Gastrocnemius medialis (tissue), 4 donors: ENCODE measurements at regions not wholly inside any gene's neighbourhood (a gene's known extent, or its start where the extent isn't known, plus 50 kb on each side); places are given as distances from the start of the nearest gene placed in this dataset.

Experiments used
- ATAC-seq, 2 donors: fragments of 150-250 bp; one replicate each; pipeline ENCODE4 v1.9.1; 2016
- DNase-seq, 2 donors: peaks; one replicate each; pipeline ENCODE4 v3.0.0-alpha.2; 2019
- H3K27ac ChIP-seq, 4 donors: fragments of 200-600 bp; sonication (generic); 1 replicate in 1 of 4; 2 replicates in 3 of 4; pipeline ENCODE4 v1.5.1; 2016 to 2018; ENCODE audit warnings: mild to moderate bottlenecking in 2 of 4, moderate library complexity in 1 of 4
- H3K27me3 ChIP-seq, 3 donors: fragments of 200-600 bp; sonication (generic) in 2 of 3; 1 replicate in 1 of 3; 2 replicates in 2 of 3; pipeline versions ENCODE4 v1.5.1 to v1.6.0; 2016 to 2019; ENCODE audit warnings: mild to moderate bottlenecking in 1 of 3, moderate library complexity in 1 of 3
- H3K36me3 ChIP-seq, 2 donors: fragments of 200-600 bp; sonication (generic) in 1 of 2; one replicate each; pipeline ENCODE4 v1.5.1; 2017 to 2018
- H3K4me1 ChIP-seq, 2 donors: fragments of 200-600 bp; sonication (generic) in 1 of 2; one replicate each; pipeline ENCODE4 v1.5.1; 2016 to 2017; ENCODE audit warnings: mild to moderate bottlenecking in 2 of 2
- H3K4me3 ChIP-seq, 4 donors: fragments of 200-600 bp; sonication (generic) in 3 of 4; 1 replicate in 1 of 4; 2 replicates in 3 of 4; pipeline ENCODE4 v1.5.1; 2016 to 2019; ENCODE audit warnings: mild to moderate bottlenecking in 2 of 4
- H3K9me3 ChIP-seq, 3 donors: fragments of 200-600 bp; sonication (generic) in 2 of 3; 1 replicate in 1 of 3; 2 replicates in 2 of 3; pipeline ENCODE4 v1.5.1; 2016 to 2019
- CTCF ChIP-seq, 5 experiments: fragments of 450-650 bp in 3 of 5; fragments of 200-600 bp in 2 of 5; sonication (generic) in 2 of 5; IDR thresholded peaks in 4 of 5; conservative IDR thresholded peaks in 1 of 5; 1 replicate in 4 of 5; 2 replicates in 1 of 5; pipeline ENCODE4 v1.5.1; 2016 to 2019; ENCODE audit warnings: antibody characterized with exemption in 5 of 5, mild to moderate bottlenecking in 3 of 5, moderate library complexity in 3 of 5
- POLR2A ChIP-seq, 2 donors: fragments of 450-650 bp; IDR thresholded peaks; one replicate each; pipeline ENCODE4 v1.6.1; 2017; ENCODE audit warnings: antibody characterized with exemption in 2 of 2, mild to moderate bottlenecking in 2 of 2, moderate library complexity in 2 of 2
- in situ Hi-C, 4 donors: fragments of 200-750 bp; cut with MboI; loops; one replicate each; pipeline versions ENCODE4 v1.15.0 to v1.8.0; 2017; ENCODE audit warnings: low sequenced_read_pairs in 4 of 4
- intact Hi-C: fragments of 100-400 bp; cut with DNase I; formaldehyde crosslinking; loops from one replicate; pipeline ENCODE4 v1.15.1; 2023; ENCODE audit warnings: low total_unique reads

GRCh38 chr12:84696908-84697540 is 215.6 kb downstream of the SLC6A15 start:
- in situ Hi-C loops = no loop called here
- no peak for TF ChIP-seq POLR2A (IDR thresholded peaks at IDR 0.05)

GRCh38 chr12:84696281-84696680 is 216.3 kb downstream of the SLC6A15 start:
- ATAC-seq = no peak
- no peak for DNase-seq
- Histone ChIP-seq H3K36me3 (no peaks in the 10 kb centered on the region), H3K4me3 (no peak overlapping the region), H3K4me1 (no peaks in the 10 kb centered on the region), H3K27ac (no peak overlapping the region), H3K27me3 (no peaks in the 10 kb centered on the region), H3K9me3 (no peaks in the 10 kb centered on the region)
- TF ChIP-seq POLR2A (IDR thresholded peaks at IDR 0.05) (no peak), CTCF (IDR thresholded peaks at IDR 0.05 in 4 of 5, conservative IDR thresholded peaks at IDR 0.05 in 1 of 5) (no peak)
- intact Hi-C loops (no loop called here), in situ Hi-C loops (no loop called here)

More at GRCh38 chr12:84696908-84697540, 215.6 kb downstream of the SLC6A15 start:
- ATAC-seq = no peak
- Histone ChIP-seq H3K9me3 (no peaks in the 10 kb centered on the region), H3K36me3 (no peaks in the 10 kb centered on the region), H3K4me3 (no peak overlapping the region), H3K27ac (no peak overlapping the region), H3K4me1 (no peaks in the 10 kb centered on the region), H3K27me3 (no peaks in the 10 kb centered on the region)
- DNase-seq = no peak
- intact Hi-C loops = no loop called here

- no peak for DNase-seq
- intact Hi-C loops (no loop called here), in situ Hi-C loops (no loop called here)
- H3K27me3 ChIP-seq = no peaks in the 10 kb centered on the region
- no peak overlapping the region for H3K27ac ChIP-seq
- no peak overlapping the region for H3K4me3 ChIP-seq
- no peaks in the 10 kb centered on the region for H3K36me3 ChIP-seq
- H3K4me1 ChIP-seq = no peaks in the 10 kb centered on the region
- no peaks in the 10 kb centered on the region for H3K9me3 ChIP-seq
- TF ChIP-seq CTCF (IDR thresholded peaks at IDR 0.05 in 4 of 5, conservative IDR thresholded peaks at IDR 0.05 in 1 of 5) (no peak), POLR2A (IDR thresholded peaks at IDR 0.05) (no peak)
- ATAC-seq = no peak
Observed at GRCh38 chr12:84694116-84694515, 218.5 kb downstream of the SLC6A15 start.

GRCh38 chr12:84692071-84692470 is 220.5 kb downstream of the SLC6A15 start:
- TF ChIP-seq CTCF (IDR thresholded peaks at IDR 0.05 in 4 of 5, conservative IDR thresholded peaks at IDR 0.05 in 1 of 5) = no peak
- no peak for TF ChIP-seq POLR2A (IDR thresholded peaks at IDR 0.05)
- H3K4me1 ChIP-seq = no peaks in the 10 kb centered on the region
- H3K4me3 ChIP-seq = no peak overlapping the region
- no peak overlapping the region for H3K27ac ChIP-seq
- no peaks in the 10 kb centered on the region for H3K27me3 ChIP-seq
- ATAC-seq (no peak), DNase-seq (no peak)
- in situ Hi-C loops (no loop called here), intact Hi-C loops (no loop called here)
- H3K36me3 ChIP-seq = no peaks in the 10 kb centered on the region
- H3K9me3 ChIP-seq = no peaks in the 10 kb centered on the region

- Histone ChIP-seq H3K27me3 (no peaks in the 10 kb centered on the region), H3K27ac (no peak overlapping the region), H3K4me1 (no peaks in the 10 kb centered on the region), H3K4me3 (no peak overlapping the region), H3K36me3 (no peaks in the 10 kb centered on the region), H3K9me3 (no peaks in the 10 kb centered on the region)
- intact Hi-C loops (no loop called here), in situ Hi-C loops (no loop called here)
- no peak for DNase-seq
- TF ChIP-seq POLR2A (IDR thresholded peaks at IDR 0.05) (no peak), CTCF (IDR thresholded peaks at IDR 0.05 in 4 of 5, conservative IDR thresholded peaks at IDR 0.05 in 1 of 5) (no peak)
- no peak for ATAC-seq
Observed at GRCh38 chr12:84691266-84691665, 221.3 kb downstream of the SLC6A15 start.
